BJ (cell line): ENCODE measurements at regions not wholly inside any gene's neighbourhood (a gene's known extent, or its start where the extent isn't known, plus 50 kb on each side); places are given as distances from the start of the nearest gene placed in this dataset.

ENCODE experiments used
- CTCF ChIA-PET: fragments of 350-600 bp; formaldehyde crosslinking; extraction: SDS; loops from one replicate; lab custom pipeline; 2021; ENCODE audit warnings: antibody characterized with exemption, inconsistent platforms; lab: Yijun Ruan, JAX
- POLR2A ChIA-PET: fragments of 300-600 bp; sonication (Branson Sonifier 250); formaldehyde crosslinking; extraction: SDS; loops from one replicate; lab custom pipeline; 2021; ENCODE audit warnings: antibody characterized with exemption; lab: Charles Lee
- DNase-seq: peaks from one replicate; pipeline ENCODE4 v3.0.0-alpha.2; 2011; ENCODE audit warnings: low read depth
- H3K27me3 ChIP-seq: 2 replicates; pipeline ENCODE4 v1.6.0; 2011; ENCODE audit warnings: low read length; ENCODE audit not compliant: control insufficient read depth, insufficient read depth
- H3K36me3 ChIP-seq: 2 replicates; pipeline ENCODE4 v1.5.1; 2011; ENCODE audit warnings: low read length; ENCODE audit not compliant: control insufficient read depth, insufficient read depth
- H3K4me3 ChIP-seq: 2 replicates; pipeline ENCODE4 v1.5.1; 2011; ENCODE audit warnings: low read depth, mild to moderate bottlenecking, control low read depth, low read length
- TF ChIP-seq, protein P1 (sequence below): IDR thresholded peaks from 2 replicates; pipeline ENCODE4 v1.5.1; 2011; ENCODE audit warnings: low read depth, mild to moderate bottlenecking, control low read depth, inconsistent platforms, low read length, moderate library complexity; ENCODE audit not compliant: insufficient read depth

DNA sequence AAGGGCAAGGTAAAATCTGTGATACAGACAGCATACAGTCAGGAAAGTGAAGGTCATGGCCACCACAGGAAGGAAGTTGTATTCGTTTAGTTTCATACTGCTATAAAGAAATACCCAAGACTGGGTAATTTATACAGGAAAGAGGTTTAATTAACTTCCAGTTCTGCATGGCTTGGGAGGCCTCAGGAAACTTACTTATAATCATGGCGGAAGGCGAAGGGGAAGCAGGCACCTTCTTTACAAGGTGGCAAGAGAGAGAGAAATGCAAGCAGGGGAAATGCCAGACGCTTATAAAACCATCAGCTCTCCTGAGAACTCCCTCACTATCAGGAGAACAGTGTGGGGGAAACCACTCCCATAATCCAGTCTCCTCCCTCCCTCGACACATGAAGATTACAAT, 353.7 kb upstream of the SEMA6D start:
- Histone ChIP-seq H3K4me3 (no peak overlapping the region), H3K27me3 (no peaks in the 10 kb centered on the region), H3K36me3 (no peaks in the 10 kb centered on the region)
- TF ChIP-seq, protein P1, sequence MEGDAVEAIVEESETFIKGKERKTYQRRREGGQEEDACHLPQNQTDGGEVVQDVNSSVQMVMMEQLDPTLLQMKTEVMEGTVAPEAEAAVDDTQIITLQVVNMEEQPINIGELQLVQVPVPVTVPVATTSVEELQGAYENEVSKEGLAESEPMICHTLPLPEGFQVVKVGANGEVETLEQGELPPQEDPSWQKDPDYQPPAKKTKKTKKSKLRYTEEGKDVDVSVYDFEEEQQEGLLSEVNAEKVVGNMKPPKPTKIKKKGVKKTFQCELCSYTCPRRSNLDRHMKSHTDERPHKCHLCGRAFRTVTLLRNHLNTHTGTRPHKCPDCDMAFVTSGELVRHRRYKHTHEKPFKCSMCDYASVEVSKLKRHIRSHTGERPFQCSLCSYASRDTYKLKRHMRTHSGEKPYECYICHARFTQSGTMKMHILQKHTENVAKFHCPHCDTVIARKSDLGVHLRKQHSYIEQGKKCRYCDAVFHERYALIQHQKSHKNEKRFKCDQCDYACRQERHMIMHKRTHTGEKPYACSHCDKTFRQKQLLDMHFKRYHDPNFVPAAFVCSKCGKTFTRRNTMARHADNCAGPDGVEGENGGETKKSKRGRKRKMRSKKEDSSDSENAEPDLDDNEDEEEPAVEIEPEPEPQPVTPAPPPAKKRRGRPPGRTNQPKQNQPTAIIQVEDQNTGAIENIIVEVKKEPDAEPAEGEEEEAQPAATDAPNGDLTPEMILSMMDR: no peak
- no peak for DNase-seq
- POLR2A ChIA-PET: no interaction called here
- CTCF ChIA-PET: interaction anchor here (1.2 kb wide), 1 partner anchor 10 kb away, joined by 5 read pairs; no protein-coding TSS in a partner anchor

DNA sequence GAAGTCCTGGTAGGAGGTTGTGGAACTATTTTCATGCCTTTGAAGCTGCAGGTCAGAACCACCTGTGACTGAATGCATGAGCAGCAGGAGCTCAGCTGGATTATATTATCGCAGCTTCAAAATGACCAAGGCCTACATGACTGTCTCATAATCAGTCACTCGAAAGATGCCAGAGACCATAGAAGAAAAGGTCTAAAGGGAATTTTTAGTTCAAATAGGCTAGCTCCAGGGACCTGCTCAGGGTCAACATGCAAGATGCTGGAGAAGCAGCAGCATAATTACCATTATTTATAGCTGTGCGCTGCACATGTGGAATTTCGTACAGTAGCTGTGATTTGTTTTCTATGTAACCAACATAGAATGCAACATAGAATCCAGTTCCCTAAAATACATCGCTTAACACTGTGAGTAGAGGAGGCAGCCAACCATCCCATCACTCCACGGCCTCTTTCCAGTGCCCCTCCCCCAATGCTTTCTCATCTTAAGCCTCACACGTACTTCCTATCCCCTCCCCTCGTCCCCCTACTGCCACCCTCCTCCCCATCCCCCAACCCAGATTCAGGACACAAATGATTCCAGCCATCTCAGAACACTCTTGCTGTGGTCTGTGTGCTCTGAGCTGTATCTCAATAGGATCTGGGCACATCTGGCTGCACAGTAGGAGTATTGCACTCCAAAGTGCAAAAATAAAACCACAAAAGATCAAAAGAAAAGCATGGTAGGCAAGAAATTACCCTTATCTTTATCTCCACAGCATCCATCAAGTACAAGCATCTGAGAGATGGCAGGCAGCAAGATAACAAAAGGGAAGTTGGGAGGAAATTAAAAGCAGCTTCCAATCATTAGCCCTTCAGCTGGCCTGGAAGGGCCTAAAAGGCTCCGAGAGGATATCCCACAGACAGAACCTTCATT, 352.8 kb upstream of the SEMA6D start:
- H3K4me3 ChIP-seq: no peak overlapping the region
- H3K27me3 ChIP-seq: no peaks in the 10 kb centered on the region
- CTCF ChIA-PET: interaction anchor here (1.2 kb wide), 1 partner anchor 10 kb away, joined by 5 read pairs; no protein-coding TSS in a partner anchor
- POLR2A ChIA-PET: no interaction called here
- no peak for DNase-seq
- TF ChIP-seq, protein P1: no peak
- H3K36me3 ChIP-seq: no peaks in the 10 kb centered on the region

DNA sequence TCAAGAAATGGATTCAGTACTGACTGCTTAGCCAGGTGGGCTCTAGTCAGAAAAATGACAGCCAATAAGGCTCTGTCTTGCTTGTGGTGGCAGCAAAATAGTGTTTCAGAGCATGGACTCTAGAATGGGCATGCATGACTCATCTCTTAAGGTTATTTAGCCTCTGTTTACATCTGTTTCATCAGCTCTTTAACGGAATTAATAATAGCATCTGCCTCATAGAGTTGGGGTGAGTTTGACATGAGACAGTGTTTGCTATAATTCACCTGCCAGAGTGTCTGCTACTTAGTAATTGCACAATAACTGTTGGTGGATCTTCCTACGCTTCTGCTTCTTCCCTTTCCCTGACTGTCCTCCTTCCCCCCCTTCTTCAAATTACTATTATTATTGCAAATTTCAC, 350.4 kb upstream of the SEMA6D start:
- Histone ChIP-seq H3K27me3 (no peaks in the 10 kb centered on the region), H3K4me3 (no peak overlapping the region), H3K36me3 (no peaks in the 10 kb centered on the region)
- POLR2A ChIA-PET: no interaction called here
- DNase-seq: no peak
- TF ChIP-seq, protein P1: no peak
- CTCF ChIA-PET: interaction anchor here (0.6 kb wide), 1 partner anchor 10 kb away, joined by 4 read pairs; no protein-coding TSS in a partner anchor

DNA sequence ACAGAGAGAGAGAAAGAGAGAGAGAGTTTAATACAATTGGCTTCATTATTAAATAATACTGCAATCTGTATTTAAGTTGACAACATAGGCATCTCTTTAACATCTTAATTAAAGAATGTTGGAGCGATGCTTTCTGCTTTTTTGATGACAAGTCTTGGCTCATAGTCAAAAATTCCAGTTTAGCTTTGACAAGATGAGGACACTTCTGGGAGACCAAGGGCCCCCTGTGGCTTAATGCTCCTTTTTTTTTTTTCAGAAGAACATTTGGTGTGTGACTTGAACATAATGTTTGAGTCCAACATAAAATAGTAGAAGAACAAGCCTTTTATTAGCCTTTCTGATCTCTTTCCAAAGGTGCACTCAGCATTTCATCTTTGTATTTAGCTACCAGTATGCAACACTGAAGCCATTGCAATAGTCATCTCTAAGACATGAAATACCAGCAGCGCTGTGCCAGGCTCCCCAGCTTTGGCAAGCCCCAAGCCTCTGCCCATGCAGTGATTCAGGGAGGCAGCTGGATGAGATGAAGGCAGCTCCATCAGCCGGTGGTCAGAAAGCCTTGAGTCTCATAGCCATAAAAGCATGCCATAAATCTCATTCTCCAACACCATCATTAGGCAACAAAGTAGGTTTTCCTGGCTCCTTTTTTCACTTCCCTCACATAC, 349.4 kb upstream of the SEMA6D start:
- Histone ChIP-seq H3K27me3 (no peaks in the 10 kb centered on the region), H3K4me3 (no peak overlapping the region), H3K36me3 (no peaks in the 10 kb centered on the region)
- POLR2A ChIA-PET: no interaction called here
- TF ChIP-seq, protein P1: no peak
- no peak for DNase-seq
- CTCF ChIA-PET: no interaction called here

DNA sequence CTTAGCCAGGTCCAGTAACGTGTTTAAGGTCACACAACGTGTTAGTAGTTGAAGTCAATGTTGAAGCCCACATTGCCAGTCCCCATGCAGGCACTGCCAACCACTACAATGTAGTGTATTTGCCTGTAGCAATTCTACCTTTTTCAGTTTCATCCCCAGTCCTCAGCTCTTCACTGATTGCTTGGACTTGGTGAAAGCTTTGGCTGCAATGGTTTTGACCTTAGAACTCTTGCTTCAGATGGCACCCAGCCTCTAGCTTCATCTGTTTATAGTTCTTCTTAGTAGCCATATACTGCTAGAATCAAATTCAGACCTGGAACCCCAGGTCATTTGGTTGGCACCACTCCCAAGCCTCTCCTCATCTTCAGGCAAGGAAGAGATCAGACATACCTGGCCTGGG, 345.4 kb upstream of the SEMA6D start:
- H3K4me3 ChIP-seq: no peak overlapping the region
- POLR2A ChIA-PET: no interaction called here
- H3K36me3 ChIP-seq: no peaks in the 10 kb centered on the region
- DNase-seq: no peak
- TF ChIP-seq, protein P1: no peak
- H3K27me3 ChIP-seq: no peaks in the 10 kb centered on the region
- CTCF ChIA-PET: no interaction called here
